Fibroblast of villous mesenchyme (primary cell): ENCODE measurements at regions not wholly inside any gene's neighbourhood (a gene's known extent, or its start where the extent isn't known, plus 50 kb on each side); places are given as distances from the start of the nearest gene placed in this dataset.

ENCODE experiments used
- DNase-seq: peaks from one replicate; pipeline ENCODE4 v3.0.0-alpha.2; 2010; ENCODE audit warnings: low read depth
- H3K4me3 ChIP-seq: 2 replicates; pipeline ENCODE4 v1.5.1; 2011; ENCODE audit warnings: low read depth, mild to moderate bottlenecking, low read length
- TF ChIP-seq, protein P1 (sequence below): IDR thresholded peaks from 2 replicates; pipeline ENCODE4 v1.5.1; 2012; ENCODE audit warnings: low read depth, mild to moderate bottlenecking, low read length; ENCODE audit not compliant: insufficient read depth

DNA sequence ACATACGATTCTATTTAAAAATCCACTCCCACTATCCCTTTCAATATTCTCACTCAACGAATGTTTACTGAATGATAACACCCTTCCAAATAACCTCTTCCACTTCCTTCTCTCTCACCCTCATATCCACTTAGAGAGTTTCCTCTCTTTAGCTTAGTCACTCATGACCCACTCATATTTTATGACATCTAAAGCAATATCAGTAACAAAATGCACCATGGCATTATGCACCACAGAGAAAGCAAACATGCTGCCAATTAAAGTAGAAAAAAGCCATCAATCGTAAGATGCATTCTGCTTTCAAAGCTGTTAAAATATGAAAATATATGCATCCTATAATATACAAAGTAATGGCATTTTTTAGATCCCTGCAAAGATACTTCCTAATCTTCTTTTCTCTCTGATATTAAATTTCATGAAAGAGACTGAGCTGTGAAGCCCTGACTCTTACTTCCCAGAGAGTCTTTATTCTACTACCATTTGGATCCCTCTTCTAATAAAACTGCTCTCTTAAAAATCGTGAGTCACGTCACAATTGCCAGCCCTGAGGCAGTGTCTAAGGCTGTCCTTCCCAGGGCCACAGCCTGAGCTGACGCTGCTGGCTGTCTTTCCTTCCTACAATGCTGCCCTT is 283.0 kb upstream of the KLF6 start:
- no peak for DNase-seq
- TF ChIP-seq, protein P1, sequence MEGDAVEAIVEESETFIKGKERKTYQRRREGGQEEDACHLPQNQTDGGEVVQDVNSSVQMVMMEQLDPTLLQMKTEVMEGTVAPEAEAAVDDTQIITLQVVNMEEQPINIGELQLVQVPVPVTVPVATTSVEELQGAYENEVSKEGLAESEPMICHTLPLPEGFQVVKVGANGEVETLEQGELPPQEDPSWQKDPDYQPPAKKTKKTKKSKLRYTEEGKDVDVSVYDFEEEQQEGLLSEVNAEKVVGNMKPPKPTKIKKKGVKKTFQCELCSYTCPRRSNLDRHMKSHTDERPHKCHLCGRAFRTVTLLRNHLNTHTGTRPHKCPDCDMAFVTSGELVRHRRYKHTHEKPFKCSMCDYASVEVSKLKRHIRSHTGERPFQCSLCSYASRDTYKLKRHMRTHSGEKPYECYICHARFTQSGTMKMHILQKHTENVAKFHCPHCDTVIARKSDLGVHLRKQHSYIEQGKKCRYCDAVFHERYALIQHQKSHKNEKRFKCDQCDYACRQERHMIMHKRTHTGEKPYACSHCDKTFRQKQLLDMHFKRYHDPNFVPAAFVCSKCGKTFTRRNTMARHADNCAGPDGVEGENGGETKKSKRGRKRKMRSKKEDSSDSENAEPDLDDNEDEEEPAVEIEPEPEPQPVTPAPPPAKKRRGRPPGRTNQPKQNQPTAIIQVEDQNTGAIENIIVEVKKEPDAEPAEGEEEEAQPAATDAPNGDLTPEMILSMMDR, result no peak
- no peak overlapping the region for H3K4me3 ChIP-seq

DNA sequence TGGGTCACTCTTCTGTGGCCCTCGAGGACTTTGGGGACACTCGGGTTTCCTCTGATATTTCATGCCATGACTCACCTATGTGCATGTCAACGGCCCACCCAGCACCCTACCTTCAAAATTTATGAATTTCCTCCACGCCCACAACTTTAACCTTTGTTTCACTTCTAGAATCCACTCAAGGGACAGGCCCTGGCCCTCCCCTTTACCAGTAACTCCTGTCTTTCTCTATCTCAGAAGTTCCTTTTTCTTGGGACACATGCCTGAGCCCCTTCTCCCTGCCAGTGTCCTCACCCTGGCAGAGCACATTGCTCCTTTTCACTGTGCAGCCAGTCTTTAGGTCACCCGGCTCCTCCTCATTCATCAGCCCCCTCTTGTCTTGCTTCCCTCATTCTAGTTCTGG is 282.5 kb upstream of the KLF6 start:
- TF ChIP-seq, protein P1, result no peak
- no peak overlapping the region for H3K4me3 ChIP-seq
- no peak for DNase-seq

- TF ChIP-seq, protein P1, result no peak
- no peak for DNase-seq
- no peak overlapping the region for H3K4me3 ChIP-seq
Observed at GRCh38 chr10:4066581-4067390, 281.8 kb upstream of the KLF6 start.

DNA sequence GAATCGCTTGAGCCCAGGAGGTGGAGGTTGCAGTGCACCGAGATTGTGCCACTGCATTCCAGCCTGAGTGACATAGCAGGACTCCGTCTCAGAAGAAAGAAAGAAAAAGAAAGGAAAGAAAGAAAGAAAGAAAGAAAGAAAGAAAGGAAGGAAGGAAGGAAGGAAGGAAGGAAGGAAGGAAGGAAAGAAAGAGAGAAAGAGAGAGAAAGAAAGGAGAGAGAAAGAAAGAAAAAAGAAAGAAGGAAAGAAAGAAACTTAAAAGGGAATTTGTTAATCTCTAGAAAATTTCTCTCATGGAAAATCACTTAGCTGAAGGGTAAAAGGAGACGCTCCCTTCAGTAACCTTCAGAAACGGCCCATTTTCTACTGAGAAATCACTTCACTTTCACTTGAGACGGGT is 279.5 kb upstream of the KLF6 start:
- TF ChIP-seq, protein P1, result no peak
- no peak for DNase-seq

GRCh38 chr10:4063717-4064116 is 278.7 kb upstream of the KLF6 start:
- no peak for DNase-seq
- H3K4me3 ChIP-seq, result no peak overlapping the region
- TF ChIP-seq, protein P1, result no peak

More for the DNA sequence above, 279.5 kb upstream of the KLF6 start:
- no peak overlapping the region for H3K4me3 ChIP-seq

GRCh38 chr10:4062751-4063150 is 277.7 kb upstream of the KLF6 start:
- TF ChIP-seq, protein P1, result no peak
- DNase-seq, result no peak
- H3K4me3 ChIP-seq, result no peak overlapping the region
